NCI-H2171 (cell line): ENCODE measurements at regions not wholly inside any gene's neighbourhood (a gene's known extent, or its start where the extent isn't known, plus 50 kb on each side); places are given as distances from the start of the nearest gene placed in this dataset.
A peak's percentile ranks its signal among the peaks of the same experiment; 100 is the strongest.
"Not testable (repeated sequence)": the region's sequence is repeated elsewhere in the genome, so short reads cannot be mapped to it uniquely, and the experiment has no call there.

Source experiments
- DNase-seq: peaks from one replicate; lab custom pipeline; 2025; lab: John Stamatoyannopoulos, UW

DNA sequence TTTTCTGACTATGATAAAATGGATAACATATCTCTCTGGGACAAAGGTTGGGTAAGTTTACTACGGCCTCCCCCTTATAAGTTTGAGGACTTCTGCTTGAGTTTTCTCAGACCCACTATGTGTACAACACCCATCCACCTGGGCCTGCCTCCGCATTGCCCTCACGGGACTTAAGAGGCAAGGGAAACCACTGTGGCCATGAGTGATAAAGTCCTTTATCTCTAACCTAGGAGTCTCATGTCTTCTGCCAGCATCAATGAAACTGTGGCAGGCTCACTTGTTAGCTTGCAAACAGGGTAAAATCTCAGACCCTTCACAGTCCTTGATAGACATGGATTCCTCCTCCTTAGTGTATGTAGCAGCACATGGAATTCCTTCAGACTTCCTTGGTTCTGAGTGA lies 173.4 kb upstream of the MYLIP start:
- DNase-seq, result no peak

DNA sequence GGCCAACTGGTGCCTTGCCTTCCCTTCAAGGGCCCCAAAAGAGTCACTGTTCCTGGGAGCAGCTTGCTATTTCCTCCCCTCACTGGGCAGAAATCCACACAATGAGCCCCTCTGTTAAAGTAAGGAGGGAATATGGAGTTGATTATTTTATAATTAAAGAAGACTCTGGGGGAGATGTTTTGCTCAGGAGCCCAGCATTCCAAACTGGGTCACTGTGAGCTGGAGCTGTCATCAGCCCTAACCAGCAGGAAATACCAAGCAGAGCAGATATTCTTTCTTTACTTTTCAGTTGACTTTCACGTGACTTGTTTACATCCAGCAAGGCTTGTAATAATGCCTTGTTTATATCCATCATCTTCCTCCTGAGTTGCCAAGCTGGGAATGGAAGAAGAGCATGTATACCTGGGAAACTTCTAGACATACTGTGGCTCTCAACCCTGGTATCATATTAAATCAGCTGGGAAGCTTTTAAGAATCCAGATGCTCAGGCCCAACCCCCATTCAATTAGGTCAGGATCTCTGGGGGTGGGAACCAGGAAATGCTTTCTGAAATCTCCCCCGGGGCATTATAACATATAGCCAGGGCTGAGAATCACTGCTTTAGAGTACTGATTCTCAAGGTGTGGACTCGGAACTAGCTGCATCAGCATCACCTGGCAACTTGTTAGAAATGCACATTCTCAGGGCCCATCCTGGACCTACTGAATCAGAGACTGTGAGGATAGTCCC lies 175.6 kb upstream of the MYLIP start:
- DNase-seq, result no peak

DNA sequence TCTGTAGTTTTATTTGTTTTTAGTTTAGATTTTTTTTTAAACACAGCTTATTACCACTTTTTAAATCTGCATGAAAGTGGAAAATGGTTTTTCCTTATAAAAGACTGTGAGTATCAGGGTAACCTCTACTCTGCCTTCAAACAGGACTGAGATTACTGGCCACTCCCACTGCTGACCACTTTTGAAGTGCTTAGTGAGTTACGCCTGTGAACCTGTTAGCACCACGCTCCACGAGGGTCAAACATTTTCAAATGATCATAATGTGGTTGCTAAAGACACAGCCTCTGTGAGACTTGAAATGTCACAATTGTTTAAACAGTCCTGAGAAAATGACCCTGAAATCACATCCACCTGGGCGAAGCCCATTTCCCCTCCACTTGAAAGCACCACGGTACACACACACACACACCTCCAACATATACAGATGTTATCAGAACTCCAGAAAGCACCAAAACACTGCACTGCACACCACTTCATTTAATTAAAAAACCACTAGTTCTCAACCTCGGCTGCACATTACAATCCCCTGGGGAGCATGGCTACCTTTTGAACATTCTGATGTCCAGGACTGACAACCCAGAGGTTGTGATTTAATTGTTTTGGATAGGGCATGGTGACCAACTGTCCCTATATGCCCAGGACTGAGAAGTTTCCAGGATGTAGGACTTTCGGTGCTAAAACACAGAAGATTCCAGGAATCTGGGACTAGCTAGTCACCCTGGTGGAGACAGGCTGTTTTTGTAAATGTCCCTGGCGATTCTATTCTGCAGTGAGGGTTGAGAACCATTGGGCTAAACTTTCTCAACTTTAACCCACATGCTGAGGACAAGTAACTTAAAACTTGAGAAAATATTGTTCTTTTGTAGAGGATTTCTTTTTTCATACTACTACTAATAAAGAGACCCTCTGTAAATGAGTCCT lies 176.4 kb upstream of the MYLIP start:
- DNase-seq, result no peak

DNA sequence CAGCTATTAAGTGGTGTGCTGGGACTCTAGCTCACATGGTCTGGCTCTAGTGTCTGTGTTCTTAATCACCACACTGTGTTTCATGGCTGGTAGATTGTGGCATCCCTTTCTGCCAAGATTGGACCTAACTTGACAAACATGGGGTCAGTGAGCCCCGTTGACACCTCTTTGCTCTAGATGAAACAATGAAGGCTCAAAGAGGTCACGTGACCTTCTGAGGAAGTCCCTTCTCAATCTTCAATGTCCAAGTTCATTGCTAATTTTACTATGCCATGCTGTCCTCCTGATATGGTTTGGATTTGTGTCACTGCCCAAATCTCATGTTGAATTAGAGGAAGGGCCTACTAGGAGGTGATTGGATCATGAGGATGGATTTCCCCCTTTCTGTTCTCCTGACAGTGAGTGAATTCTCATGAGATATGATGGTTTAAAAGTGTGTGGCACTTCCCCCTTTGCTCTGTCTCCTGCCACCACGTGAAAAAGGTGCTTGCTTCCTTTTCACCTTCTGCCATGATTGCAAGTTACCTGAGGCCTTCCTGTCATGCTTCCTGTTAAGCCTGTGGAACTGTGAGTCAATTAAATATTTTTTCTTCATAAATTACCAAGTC lies 177.8 kb upstream of the MYLIP start:
- no peak for DNase-seq

DNA sequence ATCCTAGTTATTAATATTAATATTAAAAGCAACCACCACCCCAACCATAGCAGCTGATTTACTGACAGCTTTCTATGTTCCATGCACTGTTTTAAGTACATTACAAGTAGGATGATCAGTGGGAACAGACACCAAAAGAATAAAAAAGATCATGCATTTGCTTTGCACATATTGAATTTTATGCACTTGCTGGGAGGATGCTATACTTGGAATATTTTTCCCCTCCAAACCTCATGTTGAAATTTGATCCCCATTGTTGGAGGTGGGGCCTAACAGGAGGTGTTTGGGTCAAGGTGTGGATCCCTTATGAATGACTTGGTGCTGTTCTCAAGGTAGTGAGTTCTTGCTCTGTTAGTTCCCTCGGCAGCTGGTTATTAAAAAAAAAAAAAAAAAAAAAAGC lies 178.9 kb upstream of the MYLIP start:
- peak; percentile 74 for DNase-seq

DNA sequence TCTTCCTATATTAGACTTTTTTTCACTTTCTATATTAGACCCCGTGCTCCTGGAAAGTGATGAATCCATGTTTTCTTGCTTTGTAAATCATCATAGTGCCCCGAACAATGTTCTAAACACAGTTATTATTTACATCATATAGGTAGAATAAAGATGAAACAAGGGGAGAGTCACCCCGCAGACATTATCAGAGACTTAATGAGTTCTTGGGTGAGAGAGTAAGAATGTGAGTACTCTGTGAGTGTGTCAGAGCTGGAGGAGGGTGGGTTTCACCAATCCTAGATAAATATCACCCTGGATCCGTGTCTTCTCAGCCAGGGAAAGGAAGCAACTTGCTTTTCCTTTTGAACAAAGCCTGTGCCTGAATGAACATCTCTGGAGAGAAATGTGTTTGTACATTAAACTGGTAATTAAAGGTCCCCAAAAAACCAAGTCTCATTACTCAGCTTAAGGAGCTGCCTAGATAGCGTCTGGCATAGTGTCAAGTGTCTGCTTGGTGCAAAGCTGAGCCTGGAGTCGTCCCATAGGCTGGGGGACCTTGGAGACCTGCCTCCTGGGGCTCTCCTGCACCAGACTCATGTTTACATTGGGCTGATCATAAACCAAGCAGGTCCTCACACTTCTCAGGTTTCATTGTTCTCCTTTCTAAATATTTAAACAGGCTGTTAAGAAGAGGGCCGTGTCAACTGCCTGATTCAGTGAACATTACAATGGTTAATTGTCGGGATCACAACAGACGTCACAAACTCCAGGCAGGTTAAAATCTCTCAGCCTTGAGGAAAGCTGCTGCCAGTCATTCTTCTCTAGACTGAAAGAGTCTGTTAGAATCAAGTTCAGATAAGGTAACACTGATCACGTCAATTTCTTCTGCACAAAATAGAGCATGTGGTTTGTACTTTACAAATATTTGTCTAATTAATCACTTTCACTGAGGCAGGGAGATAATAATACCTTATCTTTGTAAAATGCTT lies 179.7 kb upstream of the MYLIP start:
- DNase-seq, result peak; percentile 96

DNA sequence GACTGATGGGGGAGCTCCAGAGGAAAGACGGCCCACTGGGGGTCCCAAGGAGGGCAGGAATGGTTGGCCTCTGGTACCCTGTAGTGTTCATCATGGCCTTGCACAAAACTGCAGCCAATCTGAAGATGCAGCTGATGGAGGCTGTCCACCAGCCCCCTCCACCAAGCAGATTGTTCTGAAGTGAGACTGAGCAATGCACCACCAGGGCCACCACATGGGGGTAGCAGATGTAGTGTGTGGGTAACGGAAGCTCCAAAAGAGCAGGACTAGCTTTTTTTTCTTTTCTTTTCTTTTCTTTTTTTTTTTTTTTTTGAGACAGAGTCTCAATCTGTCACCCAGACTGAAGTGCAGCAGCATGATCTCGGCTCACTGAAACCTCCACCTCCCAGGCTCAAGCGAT lies 181.0 kb upstream of the MYLIP start:
- DNase-seq, result peak; percentile 41

DNA sequence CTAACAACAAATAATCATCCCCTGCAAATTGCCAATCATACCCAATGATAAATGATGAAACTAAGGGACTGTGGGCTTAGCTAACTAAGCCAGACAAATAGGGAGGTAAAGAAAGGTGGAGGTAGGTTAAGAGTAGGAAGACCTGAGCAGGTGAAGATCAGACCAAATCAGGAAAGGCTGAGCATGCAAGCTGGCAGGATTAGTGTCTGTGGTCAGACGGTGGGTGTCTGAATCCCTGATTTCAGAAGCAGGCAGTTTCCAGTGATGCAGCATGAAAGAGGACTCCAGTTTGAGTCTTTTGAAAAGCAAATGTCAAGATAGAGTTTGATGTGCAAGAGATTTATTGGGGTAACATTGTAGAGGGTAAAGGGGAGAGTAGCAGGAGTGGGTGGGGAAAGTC lies 181.4 kb upstream of the MYLIP start:
- DNase-seq, result no peak

DNA sequence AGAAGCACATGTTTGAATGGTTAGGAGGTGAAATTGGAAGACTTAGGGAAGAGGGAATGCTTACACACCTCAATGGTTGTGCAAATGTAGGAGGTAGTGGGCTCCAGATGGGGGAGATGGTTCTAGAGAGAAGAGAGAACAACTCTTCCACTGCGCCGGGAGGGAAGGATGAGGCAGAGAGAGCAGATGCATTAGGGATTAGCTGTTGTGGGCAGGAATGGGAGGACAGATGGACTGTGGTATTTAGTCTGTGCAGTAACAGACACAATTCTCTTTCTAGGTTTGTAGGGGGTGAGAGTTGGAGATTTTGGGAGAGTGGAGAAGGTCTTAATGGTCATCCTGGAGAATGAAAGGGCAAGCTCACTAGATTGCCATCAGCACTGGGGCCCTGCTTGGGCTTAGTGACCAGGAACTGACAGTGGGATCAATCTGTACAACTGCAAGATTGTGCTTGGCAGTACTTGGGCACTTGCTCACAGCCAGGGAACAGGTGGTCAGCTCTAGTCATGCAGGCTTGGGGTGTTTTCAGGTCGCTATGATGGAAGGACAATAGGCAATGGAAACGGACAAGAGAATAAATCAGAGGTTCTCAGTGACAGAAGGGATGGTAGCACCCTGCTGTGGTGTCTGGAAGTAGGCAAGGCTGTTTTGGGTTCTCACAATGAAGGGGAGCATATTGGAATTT lies 182.0 kb upstream of the MYLIP start:
- no peak for DNase-seq

DNA sequence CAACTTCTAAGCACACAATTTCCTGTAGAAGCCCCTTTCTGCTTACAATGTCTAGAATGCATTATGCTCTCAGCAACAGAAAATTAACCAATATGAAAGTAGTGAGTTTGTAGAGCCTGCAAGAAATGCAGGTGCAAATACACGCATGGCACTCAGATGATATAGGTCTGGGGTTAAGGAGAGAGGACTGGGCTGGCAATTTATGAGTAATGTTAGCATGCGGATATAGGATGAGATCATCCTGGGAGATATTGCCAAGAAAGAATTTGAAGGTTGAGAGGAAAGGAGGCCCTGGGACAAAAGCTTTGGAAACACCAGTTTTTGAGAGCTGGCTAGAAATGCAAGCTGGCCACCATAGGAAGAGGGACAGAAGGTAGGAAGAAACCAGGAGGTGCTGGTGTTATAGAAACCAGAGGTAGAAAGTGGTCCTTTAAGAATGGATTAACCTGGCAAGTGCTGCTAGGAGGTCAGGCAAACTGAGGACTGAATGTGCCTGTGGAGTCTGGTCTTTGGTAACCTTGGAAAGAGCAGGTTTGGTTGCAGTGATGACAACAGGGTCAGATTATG lies 183.2 kb upstream of the MYLIP start:
- DNase-seq, result no peak

DNA sequence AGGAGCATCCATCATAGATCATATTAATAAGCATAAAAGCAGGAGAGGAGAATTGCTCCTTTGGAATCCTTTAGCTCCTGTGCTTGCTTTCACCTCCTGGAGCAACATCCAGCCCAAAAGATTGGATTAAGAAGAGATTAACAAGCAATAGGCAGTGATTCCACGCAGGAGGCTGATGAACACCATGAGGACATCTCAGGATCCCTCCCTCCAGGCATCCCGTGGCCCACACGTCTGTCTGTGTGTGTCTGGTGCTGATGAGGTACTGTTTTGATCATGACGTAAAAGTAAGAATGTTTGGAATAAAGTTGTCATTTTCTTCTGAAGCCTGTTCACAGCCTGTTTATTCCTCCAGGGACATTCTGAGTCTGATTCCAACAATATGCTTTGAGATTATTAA lies 185.5 kb upstream of the MYLIP start:
- no peak for DNase-seq

DNA sequence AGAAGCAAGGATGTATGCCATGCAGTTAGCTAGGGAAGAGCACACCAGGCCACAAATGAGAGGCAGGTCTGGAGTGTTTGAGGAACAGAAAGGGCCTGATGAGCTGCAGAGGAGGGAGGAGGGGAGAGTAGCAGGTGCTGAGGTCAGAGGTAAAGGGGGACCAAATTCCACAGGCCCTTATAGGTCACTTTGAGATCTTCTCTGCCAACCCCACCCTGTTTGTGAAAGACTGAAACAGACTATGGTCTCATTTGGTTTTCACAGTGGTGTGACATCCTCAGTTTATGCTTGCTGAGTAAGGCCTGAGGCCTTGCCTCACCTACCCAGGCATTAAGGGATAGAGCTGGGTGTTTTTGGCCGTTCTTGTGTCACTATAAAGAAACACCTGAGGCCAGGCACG lies 187.7 kb upstream of the MYLIP start:
- DNase-seq, result no peak

DNA sequence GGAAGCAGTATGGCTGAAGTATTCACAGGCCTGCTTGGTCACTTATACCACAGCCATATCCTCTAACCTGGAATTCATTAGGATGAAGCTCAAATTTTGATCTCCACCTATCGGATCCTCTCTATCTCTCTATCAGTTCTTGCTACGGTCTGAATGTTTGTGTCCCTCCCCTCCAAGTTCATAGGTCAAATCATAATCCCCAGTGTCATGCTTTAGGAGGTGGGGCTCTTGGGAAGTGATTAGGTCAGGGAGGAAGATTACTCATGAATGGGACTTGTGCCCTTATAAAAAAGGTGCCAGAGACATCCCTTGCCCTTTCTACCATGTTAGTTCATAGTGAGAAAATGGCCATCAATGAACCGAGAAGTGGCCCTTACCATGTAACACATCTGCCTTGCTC lies 190.8 kb upstream of the MYLIP start:
- no peak for DNase-seq

DNA sequence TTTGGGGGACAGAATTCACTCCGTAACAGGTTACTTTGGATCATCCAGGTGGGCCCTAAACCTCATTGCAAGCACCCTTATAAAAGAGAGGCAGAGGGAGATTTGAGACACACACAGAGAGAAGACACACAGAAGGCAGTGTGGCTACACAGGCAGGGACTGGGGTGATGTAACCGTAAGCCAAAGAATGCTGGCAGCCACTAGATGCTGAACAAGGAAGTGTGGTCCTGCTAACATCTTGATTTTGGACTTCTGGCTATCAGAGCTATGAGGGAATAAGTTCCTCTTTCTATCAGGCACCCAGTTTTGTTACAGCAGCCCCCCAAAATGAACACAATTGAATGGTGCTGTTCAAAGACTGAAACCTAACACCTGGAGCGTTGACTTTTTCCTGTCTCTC lies 191.3 kb upstream of the MYLIP start:
- no peak for DNase-seq

DNA sequence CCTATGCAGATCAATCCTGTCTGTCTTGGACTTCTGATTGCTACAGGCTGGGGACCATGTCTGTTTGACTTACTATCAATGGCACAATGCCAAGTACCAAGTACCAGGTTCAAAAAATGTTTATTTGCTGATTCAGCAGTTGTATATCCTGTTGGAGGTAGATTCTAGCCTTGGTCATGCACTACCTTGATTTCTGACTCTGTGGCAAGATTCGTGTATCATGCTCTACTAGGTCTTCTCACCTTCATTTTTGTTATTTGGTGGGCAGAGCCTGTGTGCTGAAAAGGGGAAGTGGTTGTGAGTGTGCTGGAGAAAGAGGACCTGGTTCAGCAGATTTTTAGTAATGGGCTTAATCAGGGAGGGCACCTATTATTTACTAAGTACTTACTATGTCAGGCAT lies 192.4 kb upstream of the MYLIP start:
- DNase-seq, result no peak

DNA sequence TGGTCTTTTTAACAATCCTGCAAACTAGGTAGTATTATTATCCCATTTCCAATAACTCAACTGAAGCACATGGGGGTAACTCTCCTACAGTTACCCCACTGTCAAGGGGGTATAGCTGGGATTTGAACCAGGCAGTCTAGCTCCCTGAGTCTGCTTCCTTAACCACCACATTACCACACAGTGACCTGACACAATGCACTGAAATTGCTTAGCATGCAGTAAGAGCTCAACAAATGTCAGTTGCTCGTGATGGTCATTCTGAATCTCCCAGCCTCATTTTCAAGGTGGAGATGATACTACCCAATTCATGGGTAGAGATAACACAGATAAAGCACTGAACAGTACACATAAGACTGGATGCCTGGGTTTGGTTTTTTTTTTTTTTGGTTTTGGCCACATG lies 193.2 kb upstream of the MYLIP start:
- no peak for DNase-seq

DNA sequence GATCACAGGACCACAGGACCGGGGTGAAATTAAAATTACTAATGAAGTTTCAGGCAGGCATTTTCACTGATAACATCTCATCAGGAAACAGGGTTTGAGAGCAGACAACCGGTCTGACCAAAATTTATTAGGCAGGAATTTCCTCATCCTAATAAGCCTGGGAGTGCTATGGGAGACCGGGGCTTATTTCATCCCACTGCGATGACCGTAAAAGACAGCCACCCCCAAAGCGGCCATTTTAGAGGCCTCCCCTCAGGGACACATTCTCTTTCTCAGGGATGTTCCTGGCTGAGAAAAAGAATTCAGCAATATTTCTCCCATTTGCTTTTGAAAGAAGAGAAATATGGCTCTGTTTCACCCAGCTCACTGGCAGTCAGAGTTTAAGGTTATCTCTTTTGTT lies 197.2 kb upstream of the MYLIP start:
- DNase-seq, result not testable (repeated sequence)

DNA sequence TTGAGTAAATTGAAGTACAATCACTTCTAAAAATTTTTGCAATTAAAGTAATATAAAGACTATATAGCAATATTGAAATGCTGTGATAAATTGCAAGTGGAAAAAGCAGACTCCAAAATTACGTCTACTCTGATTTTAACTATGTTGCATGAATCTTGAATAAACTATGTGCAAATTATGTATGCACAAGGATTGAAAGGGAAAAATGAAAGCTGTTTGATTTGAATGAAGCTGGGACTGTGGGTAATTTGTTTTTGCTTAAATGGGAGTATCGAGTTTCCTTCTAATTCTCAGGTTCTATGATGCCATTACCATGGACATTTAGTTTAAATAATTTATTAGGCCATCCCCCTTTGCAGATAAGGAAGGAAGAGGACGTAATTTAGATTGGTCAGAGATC lies 198.7 kb upstream of the MYLIP start:
- no peak for DNase-seq

DNA sequence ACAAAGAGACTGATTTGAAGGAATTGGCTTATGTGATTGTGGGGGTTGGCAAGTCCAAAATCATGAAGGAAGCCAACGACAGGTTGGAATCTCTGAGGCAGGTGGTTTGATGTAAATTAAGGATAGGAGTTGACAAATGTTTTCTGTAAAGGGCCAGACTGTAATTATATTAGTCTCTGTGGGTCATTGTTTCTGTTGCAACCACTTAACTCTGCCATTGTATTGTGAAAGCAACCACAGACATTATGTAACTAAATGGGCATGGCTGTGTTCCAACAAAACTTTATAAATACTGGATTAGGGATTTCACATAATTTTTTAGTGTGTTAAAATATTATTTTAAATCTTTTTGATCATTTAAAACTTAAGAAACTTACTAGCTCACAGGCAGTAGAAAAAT lies 199.2 kb upstream of the MYLIP start:
- DNase-seq, result no peak

DNA sequence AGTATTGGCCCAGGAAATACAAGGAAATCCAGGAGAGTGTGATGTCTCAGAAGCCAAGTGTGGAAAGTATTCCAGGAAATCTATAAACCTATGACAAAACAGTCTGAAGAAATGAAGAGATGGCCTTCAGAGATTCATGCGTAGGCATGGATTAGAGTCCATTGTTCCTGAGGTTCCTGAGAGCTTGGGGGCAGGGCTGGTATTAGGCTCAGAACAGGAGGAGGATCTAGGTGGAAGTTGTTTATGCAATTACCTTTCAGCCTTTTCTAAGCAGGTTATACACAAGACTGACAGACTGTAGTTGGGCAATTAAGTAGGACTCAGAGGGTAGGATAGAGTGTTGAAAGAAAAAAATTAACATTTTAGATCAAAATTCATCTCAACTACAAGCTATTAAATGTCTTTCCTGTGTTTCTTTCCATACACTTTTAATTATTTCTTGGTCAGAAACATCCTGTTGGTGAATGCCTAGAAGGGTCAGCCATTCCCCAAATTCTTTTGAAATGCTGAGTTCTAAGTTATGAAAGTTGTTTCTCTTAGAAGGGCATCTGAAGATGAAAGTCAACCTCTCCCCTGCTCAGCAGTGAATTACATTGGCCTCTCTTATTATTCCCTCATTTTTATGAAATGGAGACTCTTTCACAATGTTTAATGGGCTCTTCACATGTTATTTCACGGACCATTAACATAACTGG lies 201.2 kb upstream of the MYLIP start:
- no peak for DNase-seq
